ENCODE measurements at regions not wholly inside any gene's neighbourhood (a gene's known extent, or its start where the extent isn't known, plus 50 kb on each side); places are given as distances from the start of the nearest gene placed in this dataset.

DNA sequence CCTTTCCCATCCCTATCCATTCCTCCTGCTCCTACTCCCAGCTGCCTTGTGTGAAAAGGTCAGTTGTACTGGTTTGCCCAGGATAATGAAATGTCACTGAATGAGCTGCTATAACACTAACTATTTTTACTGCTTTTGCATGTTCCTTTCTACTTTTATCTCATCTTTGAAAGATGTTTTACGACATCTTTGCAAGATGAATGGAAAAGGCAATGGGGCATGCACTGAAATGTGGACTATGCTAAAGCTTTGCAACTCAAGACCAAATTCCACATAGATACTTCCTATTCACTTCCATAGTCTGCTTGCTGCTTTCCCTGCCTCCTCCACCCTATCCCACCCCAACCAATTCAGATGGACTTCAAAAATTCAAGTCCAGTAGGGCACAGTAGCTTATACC is 111.3 kb downstream of the SETD4 start:
- no peaks in the 10 kb centered on the region for H3K27me3 ChIP-seq (ENCODE audit: control insufficient read depth in 1 of 2, insufficient read depth in 2 of 2, low read length in 2 of 2)
- in situ Hi-C loops (cut with HindIII; ENCODE audit: extremely low pct_ligation_motif_present, low pct_unique_long_range_greater_than_20kb) (loop anchor here (25.0 kb wide), 1 partner anchor 1062 kb away; no protein-coding TSS in a partner anchor), intact Hi-C loops (cut with micrococcal nuclease; ENCODE audit: unreplicated experiment) (loop anchor here (10.0 kb wide), 1 partner anchor 1064 kb away; no protein-coding TSS in a partner anchor)
- DNase-seq (ENCODE audit: low spot score) (no peak), ATAC-seq (no peak), FAIRE-seq (no peak)
- no peaks in the 10 kb centered on the region for H3K79me2 ChIP-seq (ENCODE audit: insufficient read depth, low read length)
- H3K4me3 ChIP-seq (replicated peaks in 1 of 3; ENCODE audit: insufficient read depth in 1 of 3, low read depth in 2 of 3, low read length in 3 of 3): no peak overlapping the region
- WGBS (ENCODE audit: low lambda C conversion rate): 78% methylated on average over 1 of the region's 1 CpG
- H2AFZ ChIP-seq (ENCODE audit: low read length): no peak overlapping the region
- no peaks in the 10 kb centered on the region for H4K20me1 ChIP-seq (ENCODE audit: insufficient read depth, low read length)
- BruUV-seq (replicated peaks): no TSS peak
- H3K4me1 ChIP-seq (ENCODE audit: insufficient read depth, low read length): peaks cover 26% of the 10 kb centered on the region
- H3K27ac ChIP-seq (ENCODE audit: extremely low read length, insufficient read depth, low read length): no peak overlapping the region
- no peaks in the 10 kb centered on the region for H3K9me3 ChIP-seq (ENCODE audit: low read length)
- H3K4me2 ChIP-seq (ENCODE audit: low read depth, low read length): no peak overlapping the region
- CTCF ChIA-PET (ENCODE audit: low intra/inter-chr PET ratio, low total read pairs): no interaction called here
- H3K9ac ChIP-seq (ENCODE audit: insufficient read depth, low read depth, low read length): no peak overlapping the region
- H3K36me3 ChIP-seq (replicated peaks in 1 of 2; ENCODE audit: control insufficient read depth in 1 of 2, insufficient read depth in 2 of 2, low read length in 2 of 2): no peaks in the 10 kb centered on the region
- TF ChIP-seq, protein P1, sequence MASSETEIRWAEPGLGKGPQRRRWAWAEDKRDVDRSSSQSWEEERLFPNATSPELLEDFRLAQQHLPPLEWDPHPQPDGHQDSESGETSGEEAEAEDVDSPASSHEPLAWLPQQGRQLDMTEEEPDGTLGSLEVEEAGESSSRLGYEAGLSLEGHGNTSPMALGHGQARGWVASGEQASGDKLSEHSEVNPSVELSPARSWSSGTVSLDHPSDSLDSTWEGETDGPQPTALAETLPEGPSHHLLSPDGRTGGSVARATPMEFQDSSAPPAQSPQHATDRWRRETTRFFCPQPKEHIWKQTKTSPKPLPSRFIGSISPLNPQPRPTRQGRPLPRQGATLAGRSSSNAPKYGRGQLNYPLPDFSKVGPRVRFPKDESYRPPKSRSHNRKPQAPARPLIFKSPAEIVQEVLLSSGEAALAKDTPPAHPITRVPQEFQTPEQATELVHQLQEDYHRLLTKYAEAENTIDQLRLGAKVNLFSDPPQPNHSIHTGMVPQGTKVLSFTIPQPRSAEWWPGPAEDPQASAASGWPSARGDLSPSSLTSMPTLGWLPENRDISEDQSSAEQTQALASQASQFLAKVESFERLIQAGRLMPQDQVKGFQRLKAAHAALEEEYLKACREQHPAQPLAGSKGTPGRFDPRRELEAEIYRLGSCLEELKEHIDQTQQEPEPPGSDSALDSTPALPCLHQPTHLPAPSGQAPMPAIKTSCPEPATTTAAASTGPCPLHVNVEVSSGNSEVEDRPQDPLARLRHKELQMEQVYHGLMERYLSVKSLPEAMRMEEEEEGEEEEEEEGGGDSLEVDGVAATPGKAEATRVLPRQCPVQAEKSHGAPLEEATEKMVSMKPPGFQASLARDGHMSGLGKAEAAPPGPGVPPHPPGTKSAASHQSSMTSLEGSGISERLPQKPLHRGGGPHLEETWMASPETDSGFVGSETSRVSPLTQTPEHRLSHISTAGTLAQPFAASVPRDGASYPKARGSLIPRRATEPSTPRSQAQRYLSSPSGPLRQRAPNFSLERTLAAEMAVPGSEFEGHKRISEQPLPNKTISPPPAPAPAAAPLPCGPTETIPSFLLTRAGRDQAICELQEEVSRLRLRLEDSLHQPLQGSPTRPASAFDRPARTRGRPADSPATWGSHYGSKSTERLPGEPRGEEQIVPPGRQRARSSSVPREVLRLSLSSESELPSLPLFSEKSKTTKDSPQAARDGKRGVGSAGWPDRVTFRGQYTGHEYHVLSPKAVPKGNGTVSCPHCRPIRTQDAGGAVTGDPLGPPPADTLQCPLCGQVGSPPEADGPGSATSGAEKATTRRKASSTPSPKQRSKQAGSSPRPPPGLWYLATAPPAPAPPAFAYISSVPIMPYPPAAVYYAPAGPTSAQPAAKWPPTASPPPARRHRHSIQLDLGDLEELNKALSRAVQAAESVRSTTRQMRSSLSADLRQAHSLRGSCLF (CRISPR knock-in tag; IDR thresholded peaks at IDR 0.05; ENCODE audit: borderline replicate concordance): no peak
- TF ChIP-seq CHCHD3 (CRISPR knock-in tag; IDR thresholded peaks at IDR 0.05) (no peak), ZFX (CRISPR knock-in tag; IDR thresholded peaks at IDR 0.05; ENCODE audit: low read depth) (no peak), MEIS1 (CRISPR knock-in tag; IDR thresholded peaks at IDR 0.05; ENCODE audit: borderline replicate concordance) (no peak), GATAD1 (CRISPR knock-in tag; IDR thresholded peaks at IDR 0.05) (no peak), ZZZ3 (CRISPR knock-in tag; IDR thresholded peaks at IDR 0.05; ENCODE audit: borderline replicate concordance) (no peak), ZBTB21 (CRISPR knock-in tag; IDR thresholded peaks at IDR 0.05) (no peak)
- TF ChIP-seq, protein P2, sequence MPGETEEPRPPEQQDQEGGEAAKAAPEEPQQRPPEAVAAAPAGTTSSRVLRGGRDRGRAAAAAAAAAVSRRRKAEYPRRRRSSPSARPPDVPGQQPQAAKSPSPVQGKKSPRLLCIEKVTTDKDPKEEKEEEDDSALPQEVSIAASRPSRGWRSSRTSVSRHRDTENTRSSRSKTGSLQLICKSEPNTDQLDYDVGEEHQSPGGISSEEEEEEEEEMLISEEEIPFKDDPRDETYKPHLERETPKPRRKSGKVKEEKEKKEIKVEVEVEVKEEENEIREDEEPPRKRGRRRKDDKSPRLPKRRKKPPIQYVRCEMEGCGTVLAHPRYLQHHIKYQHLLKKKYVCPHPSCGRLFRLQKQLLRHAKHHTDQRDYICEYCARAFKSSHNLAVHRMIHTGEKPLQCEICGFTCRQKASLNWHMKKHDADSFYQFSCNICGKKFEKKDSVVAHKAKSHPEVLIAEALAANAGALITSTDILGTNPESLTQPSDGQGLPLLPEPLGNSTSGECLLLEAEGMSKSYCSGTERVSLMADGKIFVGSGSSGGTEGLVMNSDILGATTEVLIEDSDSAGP (CRISPR knock-in tag; IDR thresholded peaks at IDR 0.05; ENCODE audit: borderline replicate concordance): no peak
- TF ChIP-seq, protein P3, sequence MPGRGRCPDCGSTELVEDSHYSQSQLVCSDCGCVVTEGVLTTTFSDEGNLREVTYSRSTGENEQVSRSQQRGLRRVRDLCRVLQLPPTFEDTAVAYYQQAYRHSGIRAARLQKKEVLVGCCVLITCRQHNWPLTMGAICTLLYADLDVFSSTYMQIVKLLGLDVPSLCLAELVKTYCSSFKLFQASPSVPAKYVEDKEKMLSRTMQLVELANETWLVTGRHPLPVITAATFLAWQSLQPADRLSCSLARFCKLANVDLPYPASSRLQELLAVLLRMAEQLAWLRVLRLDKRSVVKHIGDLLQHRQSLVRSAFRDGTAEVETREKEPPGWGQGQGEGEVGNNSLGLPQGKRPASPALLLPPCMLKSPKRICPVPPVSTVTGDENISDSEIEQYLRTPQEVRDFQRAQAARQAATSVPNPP (CRISPR knock-in tag; IDR thresholded peaks at IDR 0.05): no peak
- TF ChIP-seq, protein P4, sequence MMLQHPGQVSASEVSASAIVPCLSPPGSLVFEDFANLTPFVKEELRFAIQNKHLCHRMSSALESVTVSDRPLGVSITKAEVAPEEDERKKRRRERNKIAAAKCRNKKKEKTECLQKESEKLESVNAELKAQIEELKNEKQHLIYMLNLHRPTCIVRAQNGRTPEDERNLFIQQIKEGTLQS (CRISPR knock-in tag; IDR thresholded peaks at IDR 0.05): no peak
- TF ChIP-seq, protein P5, sequence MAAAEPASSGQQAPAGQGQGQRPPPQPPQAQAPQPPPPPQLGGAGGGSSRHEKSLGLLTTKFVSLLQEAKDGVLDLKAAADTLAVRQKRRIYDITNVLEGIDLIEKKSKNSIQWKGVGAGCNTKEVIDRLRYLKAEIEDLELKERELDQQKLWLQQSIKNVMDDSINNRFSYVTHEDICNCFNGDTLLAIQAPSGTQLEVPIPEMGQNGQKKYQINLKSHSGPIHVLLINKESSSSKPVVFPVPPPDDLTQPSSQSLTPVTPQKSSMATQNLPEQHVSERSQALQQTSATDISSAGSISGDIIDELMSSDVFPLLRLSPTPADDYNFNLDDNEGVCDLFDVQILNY (CRISPR knock-in tag; conservative IDR thresholded peaks at IDR 0.05): no peak
- POLR2A ChIA-PET: interaction anchor here (0.9 kb wide), 1 partner anchor 1060 kb away, joined by 3 read pairs; no protein-coding TSS in a partner anchor

Measured in HepG2 (cell line).